ENCODE measurements at regions not wholly inside any gene's neighbourhood (a gene's known extent, or its start where the extent isn't known, plus 50 kb on each side); places are given as distances from the start of the nearest gene placed in this dataset.

- no peak for TF ChIP-seq CTCF (conservative IDR thresholded peaks at IDR 0.05; ENCODE audit: low read length)
- no peak for TF ChIP-seq EZH2phosphoT487 (IDR thresholded peaks at IDR 0.05; ENCODE audit: borderline replicate concordance)
Observed at GRCh38 chr4:116665716-116666115, 419.7 kb downstream of the TRAM1L1 start.
